IMR-90 (cell line): ENCODE measurements at regions not wholly inside any gene's neighbourhood (a gene's known extent, or its start where the extent isn't known, plus 50 kb on each side); places are given as distances from the start of the nearest gene placed in this dataset.

Experiments
- ATAC-seq: fragments of 200-7000 bp; cut with Tn5 transposase; 2 replicates; pipeline ENCODE4 v1.9.1; 2020; ENCODE audit warnings: low read depth, mild to moderate bottlenecking, moderate library complexity
- BruUV-seq: library from RNA; stranded (reverse); fragments of 400-500 nt; replicated peaks from 2 replicates; lab custom pipeline; 2021; lab: Mats Ljungman, UMichigan
- CTCF ChIA-PET: fragments of 300-600 bp; formaldehyde crosslinking; extraction: SDS; loops from one replicate; lab custom pipeline; 2021; ENCODE audit warnings: antibody characterized with exemption; lab: Yijun Ruan, JAX
- POLR2A ChIA-PET: fragments of 300-600 bp; sonication (Branson Sonifier 250); formaldehyde crosslinking; loops from one replicate; lab custom pipeline; 2022; ENCODE audit warnings: antibody characterized with exemption; ENCODE audit not compliant: unreplicated experiment; lab: Charles Lee
- DNase-seq: peaks from one replicate; pipeline ENCODE4 v3.0.0; 2013
- H2AFZ ChIP-seq: replicated peaks from 2 replicates; pipeline ENCODE3; 2013; ENCODE audit warnings: low read length, mild to moderate bottlenecking; ENCODE audit not compliant: poor library complexity
- H2AK5ac ChIP-seq: 2 replicates; pipeline ENCODE4 v1.6.1; 2013; ENCODE audit warnings: low read depth, low read length, inconsistent platforms
- H2AK9ac ChIP-seq: replicated peaks from 2 replicates; pipeline ENCODE3; 2013; ENCODE audit warnings: mild to moderate bottlenecking, low read depth, low read length, moderate library complexity; ENCODE audit not compliant: poor library complexity
- H2BK120ac ChIP-seq: 2 replicates; pipeline ENCODE4 v1.6.1; 2013; ENCODE audit warnings: low read depth, low read length, inconsistent platforms
- H2BK15ac ChIP-seq: 3 replicates; pipeline ENCODE4 v1.6.1; 2013; ENCODE audit warnings: low read depth, low read length, inconsistent platforms
- H2BK20ac ChIP-seq: 2 replicates; pipeline ENCODE4 v1.6.1; 2013; ENCODE audit warnings: low read depth, mild to moderate bottlenecking, inconsistent platforms, low read length, moderate library complexity
- H2BK5ac ChIP-seq: 2 replicates; pipeline ENCODE4 v1.6.1; 2013; ENCODE audit warnings: mild to moderate bottlenecking, low read depth, low read length, inconsistent platforms; ENCODE audit not compliant: poor library complexity, severe bottlenecking
- H3K14ac ChIP-seq: replicated peaks from 2 replicates; pipeline ENCODE4 v1.6.1; 2013; ENCODE audit warnings: low read depth, low read length, inconsistent platforms
- H3K18ac ChIP-seq: 2 replicates; pipeline ENCODE4 v1.6.1; 2013; ENCODE audit warnings: low read depth, low read length, control low read depth
- H3K23ac ChIP-seq: 2 replicates; pipeline ENCODE4 v1.6.1; 2013; ENCODE audit warnings: low read depth, low read length, inconsistent platforms
- H3K27ac ChIP-seq: 2 replicates; pipeline ENCODE4 v1.5.1; 2013; ENCODE audit warnings: mild to moderate bottlenecking, control low read depth, low read length; ENCODE audit not compliant: insufficient read depth
- H3K27me3 ChIP-seq: 2 replicates; pipeline ENCODE4 v1.6.1; 2013; ENCODE audit warnings: low read length; ENCODE audit not compliant: control insufficient read depth, insufficient read depth
- H3K36me3 ChIP-seq: 2 replicates; pipeline ENCODE4 v1.6.1; 2013; ENCODE audit warnings: low read length, mixed read lengths; ENCODE audit not compliant: control insufficient read depth, insufficient read depth
- H3K4ac ChIP-seq: 2 replicates; pipeline ENCODE4 v1.6.1; 2013; ENCODE audit warnings: low read depth, low read length, inconsistent platforms
- H3K4me1 ChIP-seq: 2 replicates; pipeline ENCODE4 v1.6.1; 2013; ENCODE audit warnings: low read length, mixed read lengths; ENCODE audit not compliant: control insufficient read depth, insufficient read depth
- H3K4me2 ChIP-seq: 2 replicates; pipeline ENCODE4 v1.6.1; 2013; ENCODE audit warnings: low read depth, mild to moderate bottlenecking, control low read depth, low read length, moderate library complexity
- H3K4me3 ChIP-seq: 2 replicates; pipeline ENCODE4 v1.5.1; 2013; ENCODE audit warnings: low read depth, mild to moderate bottlenecking, control low read depth, low read length, moderate library complexity; ENCODE audit not compliant: insufficient read depth
- H3K56ac ChIP-seq: 2 replicates; pipeline ENCODE4 v1.6.1; 2013; ENCODE audit warnings: low read length, inconsistent platforms; ENCODE audit not compliant: insufficient read depth; ENCODE audit errors: extremely low read depth
- H3K79me1 ChIP-seq, 2 experiments: 2 replicates each; pipeline ENCODE4 v1.6.1; 2013; ENCODE audit warnings: low read length in 2 of 2, inconsistent platforms in 1 of 2, low read depth in 1 of 2
- H3K9ac ChIP-seq: 2 replicates; pipeline ENCODE4 v1.6.1; 2013; ENCODE audit warnings: low read depth, low read length, control low read depth
- H3K9me1 ChIP-seq: 2 replicates; pipeline ENCODE4 v1.6.1; 2013; ENCODE audit warnings: low read length, inconsistent platforms; ENCODE audit not compliant: insufficient read depth
- H3K9me3 ChIP-seq: 2 replicates; pipeline ENCODE4 v1.6.1; 2013; ENCODE audit warnings: low read length; ENCODE audit not compliant: control insufficient read depth, insufficient read depth
- H4K20me1 ChIP-seq: 2 replicates; pipeline ENCODE4 v1.6.1; 2013; ENCODE audit warnings: low read length, inconsistent platforms; ENCODE audit not compliant: insufficient read depth
- H4K5ac ChIP-seq: 2 replicates; pipeline ENCODE4 v1.6.1; 2013; ENCODE audit warnings: mild to moderate bottlenecking, low read depth, low read length, control low read depth
- H4K8ac ChIP-seq, 2 experiments: 2 replicates each; pipeline ENCODE4 v1.6.1; 2013; ENCODE audit warnings: low read depth in 2 of 2, low read length in 2 of 2, control low read depth in 1 of 2, inconsistent platforms in 1 of 2
- H4K91ac ChIP-seq: 2 replicates; pipeline ENCODE4 v1.6.1; 2013; ENCODE audit warnings: low read depth, low read length, inconsistent platforms; ENCODE audit not compliant: insufficient read depth
- RCOR1 ChIP-seq: IDR thresholded peaks from 2 replicates; pipeline ENCODE4 v1.6.1; 2012; ENCODE audit warnings: mild to moderate bottlenecking, low read length, improper control_type of control experiment; ENCODE audit not compliant: insufficient replicate concordance
- WGBS, 2 experiments: methylation state at CpG; one replicate each; pipeline versions ENCODE4 v1.1.5 to v1.1.7; 2013; ENCODE audit warnings: missing lambda C conversion rate in 2 of 2; ENCODE audit not compliant: insufficient read length in 1 of 2; ENCODE audit errors: extremely low coverage in 2 of 2; 5-methylcytosine and 5-hydroxymethylcytosine counted together
- dilution Hi-C: fragments of 300-500 bp; cut with HindIII; formaldehyde crosslinking; loops from one replicate; pipeline ENCODE4 v1.14.3; 2018; ENCODE audit warnings: low sequenced_read_pairs; ENCODE audit not compliant: unreplicated experiment
- in situ Hi-C: fragments of 300-500 bp; cut with MboI; formaldehyde crosslinking; loops from 3 replicates; pipeline ENCODE4 v1.14.3; 2019; ENCODE audit warnings: low sequenced_read_pairs, inconsistent platforms, mixed read lengths
- intact Hi-C: fragments of 100-400 bp; cut with micrococcal nuclease; formaldehyde crosslinking; loops from 2 replicates; pipeline ENCODE4 v1.10.0; 2022

GRCh38 chrX:139052461-139052860 lies 340.9 kb upstream of the FGF13 start:
- Histone ChIP-seq H2BK15ac (no peak overlapping the region), H3K4ac (no peak overlapping the region), H3K9me3 (no peaks in the 10 kb centered on the region), H2BK120ac (no peak overlapping the region), H2AK5ac (no peak overlapping the region), H2AK9ac (no peak overlapping the region), H3K4me3 (no peak overlapping the region), H4K8ac (no peak overlapping the region), H3K27ac (no peak overlapping the region), H2BK5ac (no peak overlapping the region), H3K56ac (no peak overlapping the region), H3K14ac (no peak overlapping the region), H3K9ac (no peak overlapping the region), H3K23ac (no peak overlapping the region), H4K91ac (no peak overlapping the region), H3K9me1 (no peaks in the 10 kb centered on the region), H3K27me3 (no peaks in the 10 kb centered on the region), H4K20me1 (no peaks in the 10 kb centered on the region), H3K36me3 (no peaks in the 10 kb centered on the region), H3K79me1 (no peaks in the 10 kb centered on the region), H2AFZ (no peak overlapping the region), H2BK20ac (no peak overlapping the region), H3K18ac (no peak overlapping the region), H4K5ac (no peak overlapping the region), H3K4me1 (no peaks in the 10 kb centered on the region), H3K4me2 (no peak overlapping the region)
- intact Hi-C loops: no loop called here
- ChIA-PET POLR2A (no interaction called here), CTCF (no interaction called here)
- no peak for DNase-seq
- no TSS peak for BruUV-seq
- in situ Hi-C loops: no loop called here
- dilution Hi-C loops: no loop called here
- TF ChIP-seq RCOR1: no peak
- no CpG with 5 or more reads among the region's 3 CpGs for WGBS, 2 experiments
- no peak for ATAC-seq
